Neural progenitor cell (in vitro differentiated cells): ENCODE measurements at regions not wholly inside any gene's neighbourhood (a gene's known extent, or its start where the extent isn't known, plus 50 kb on each side); places are given as distances from the start of the nearest gene placed in this dataset.

Experiments
- DNase-seq: peaks from one replicate; pipeline ENCODE4 v3.0.0-alpha.2; 2016; ENCODE audit warnings: low spot score
- H2AFZ ChIP-seq: fragments of 200-600 bp; sonication (generic); replicated peaks from 2 replicates; pipeline ENCODE4 v1.6.1; 2016; ENCODE audit warnings: antibody characterized with exemption
- H3F3A ChIP-seq: fragments of 200-600 bp; sonication (generic); 2 replicates; pipeline ENCODE4 v1.6.1; 2016; ENCODE audit warnings: antibody characterized with exemption, low read depth
- H3K27ac ChIP-seq: fragments of 200-600 bp; sonication (generic); 2 replicates; pipeline ENCODE4 v1.5.1; 2016; ENCODE audit warnings: mild to moderate bottlenecking
- H3K27me3 ChIP-seq: fragments of 200-600 bp; sonication (generic); 2 replicates; pipeline ENCODE4 v1.6.1; 2016; ENCODE audit warnings: mild to moderate bottlenecking, moderate library complexity
- H3K36me3 ChIP-seq: fragments of 200-600 bp; sonication (generic); 2 replicates; pipeline ENCODE4 v1.5.1; 2016
- H3K4me1 ChIP-seq: fragments of 200-600 bp; sonication (generic); 2 replicates; pipeline ENCODE4 v1.6.1; 2016; ENCODE audit warnings: mixed run types
- H3K4me2 ChIP-seq: fragments of 200-600 bp; sonication (generic); 2 replicates; pipeline ENCODE4 v1.6.1; 2016
- H3K4me3 ChIP-seq: fragments of 200-600 bp; sonication (generic); 2 replicates; pipeline ENCODE4 v1.5.1; 2016
- H3K79me2 ChIP-seq: fragments of 200-600 bp; sonication (generic); 2 replicates; pipeline ENCODE4 v1.6.1; 2016; ENCODE audit warnings: low read depth
- H3K9ac ChIP-seq: fragments of 200-600 bp; sonication (generic); 2 replicates; pipeline ENCODE4 v1.6.1; 2016
- H3K9me3 ChIP-seq: fragments of 200-600 bp; sonication (generic); 2 replicates; pipeline ENCODE4 v1.5.1; 2016; ENCODE audit warnings: low read depth
- H4K20me1 ChIP-seq: fragments of 200-600 bp; sonication (generic); 2 replicates; pipeline ENCODE4 v1.6.1; 2016; ENCODE audit warnings: low read depth
- H3K27ac Mint-ChIP-seq: 3 replicates; pipeline ENCODE4 v1.8.0; 2021; ENCODE audit warnings: mixed read lengths
- H3K27me3 Mint-ChIP-seq: 2 replicates; pipeline ENCODE4 v1.8.0; 2022; ENCODE audit warnings: low read depth, mild to moderate bottlenecking, inconsistent platforms, moderate library complexity, mixed read lengths; ENCODE audit not compliant: insufficient read depth
- H3K36me3 Mint-ChIP-seq: 3 replicates; pipeline ENCODE4 v1.8.0; 2021; ENCODE audit warnings: mixed read lengths
- H3K4me1 Mint-ChIP-seq: 3 replicates; pipeline ENCODE4 v1.8.0; 2021; ENCODE audit warnings: mixed read lengths
- H3K4me3 Mint-ChIP-seq: 3 replicates; pipeline ENCODE4 v1.8.0; 2021; ENCODE audit warnings: mild to moderate bottlenecking, moderate library complexity, mixed read lengths
- H3K9me3 Mint-ChIP-seq: 3 replicates; pipeline ENCODE4 v1.8.0; 2020; ENCODE audit warnings: mixed read lengths
- EZH2 ChIP-seq: fragments of 200-600 bp; sonication (generic); IDR thresholded peaks from 2 replicates; pipeline ENCODE4 v1.6.1; 2017; ENCODE audit warnings: antibody characterized with exemption, mild to moderate bottlenecking, moderate library complexity
- EZH2phosphoT487 ChIP-seq: fragments of 200-600 bp; sonication (generic); IDR thresholded peaks from 2 replicates; pipeline ENCODE4 v1.6.1; 2017; ENCODE audit warnings: antibody characterized with exemption
- TF ChIP-seq, protein P1 (sequence below): fragments of 200-600 bp; sonication (generic); IDR thresholded peaks from 2 replicates; pipeline ENCODE4 v1.5.1; 2017; ENCODE audit warnings: antibody characterized with exemption, mild to moderate bottlenecking

GRCh38 chr6:142697922-142698321, 247.1 kb downstream of the HIVEP2 start:
- H4K20me1 ChIP-seq: no peaks in the 10 kb centered on the region
- no peak overlapping the region for H3K27ac ChIP-seq
- no peak overlapping the region for H3K4me2 ChIP-seq
- H3K4me3 Mint-ChIP-seq: no peak overlapping the region
- H3K27ac Mint-ChIP-seq: no peak overlapping the region
- peaks cover 18% of the 10 kb centered on the region for H3K4me1 Mint-ChIP-seq
- H3K27me3 Mint-ChIP-seq: peaks cover 7% of the 10 kb centered on the region
- H3K36me3 Mint-ChIP-seq: no peaks in the 10 kb centered on the region
- H2AFZ ChIP-seq: no peak overlapping the region
- DNase-seq: no peak
- no peaks in the 10 kb centered on the region for H3K9me3 ChIP-seq
- H3F3A ChIP-seq: no peaks in the 10 kb centered on the region
- no peaks in the 10 kb centered on the region for H3K9me3 Mint-ChIP-seq
- no peaks in the 10 kb centered on the region for H3K27me3 ChIP-seq
- H3K9ac ChIP-seq: no peak overlapping the region
- peaks cover 4% of the 10 kb centered on the region for H3K4me1 ChIP-seq
- no peak overlapping the region for H3K4me3 ChIP-seq
- H3K79me2 ChIP-seq: no peaks in the 10 kb centered on the region
- TF ChIP-seq, protein P1, sequence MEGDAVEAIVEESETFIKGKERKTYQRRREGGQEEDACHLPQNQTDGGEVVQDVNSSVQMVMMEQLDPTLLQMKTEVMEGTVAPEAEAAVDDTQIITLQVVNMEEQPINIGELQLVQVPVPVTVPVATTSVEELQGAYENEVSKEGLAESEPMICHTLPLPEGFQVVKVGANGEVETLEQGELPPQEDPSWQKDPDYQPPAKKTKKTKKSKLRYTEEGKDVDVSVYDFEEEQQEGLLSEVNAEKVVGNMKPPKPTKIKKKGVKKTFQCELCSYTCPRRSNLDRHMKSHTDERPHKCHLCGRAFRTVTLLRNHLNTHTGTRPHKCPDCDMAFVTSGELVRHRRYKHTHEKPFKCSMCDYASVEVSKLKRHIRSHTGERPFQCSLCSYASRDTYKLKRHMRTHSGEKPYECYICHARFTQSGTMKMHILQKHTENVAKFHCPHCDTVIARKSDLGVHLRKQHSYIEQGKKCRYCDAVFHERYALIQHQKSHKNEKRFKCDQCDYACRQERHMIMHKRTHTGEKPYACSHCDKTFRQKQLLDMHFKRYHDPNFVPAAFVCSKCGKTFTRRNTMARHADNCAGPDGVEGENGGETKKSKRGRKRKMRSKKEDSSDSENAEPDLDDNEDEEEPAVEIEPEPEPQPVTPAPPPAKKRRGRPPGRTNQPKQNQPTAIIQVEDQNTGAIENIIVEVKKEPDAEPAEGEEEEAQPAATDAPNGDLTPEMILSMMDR: no peak
- H3K36me3 ChIP-seq: no peaks in the 10 kb centered on the region

- no peak overlapping the region for H3K27ac Mint-ChIP-seq
- no peaks in the 10 kb centered on the region for H3K9me3 Mint-ChIP-seq
- no peak overlapping the region for H3K9ac ChIP-seq
- no peaks in the 10 kb centered on the region for H3K27me3 ChIP-seq
- H3K9me3 ChIP-seq: no peaks in the 10 kb centered on the region
- H3K4me3 ChIP-seq: no peak overlapping the region
- no peak overlapping the region for H3K27ac ChIP-seq
- H4K20me1 ChIP-seq: no peaks in the 10 kb centered on the region
- peaks cover 8% of the 10 kb centered on the region for H3K27me3 Mint-ChIP-seq
- H3K4me3 Mint-ChIP-seq: no peak overlapping the region
- H2AFZ ChIP-seq: no peak overlapping the region
- DNase-seq: no peak
- no peaks in the 10 kb centered on the region for H3F3A ChIP-seq
- no peaks in the 10 kb centered on the region for H3K36me3 ChIP-seq
- H3K4me1 Mint-ChIP-seq: peaks cover 17% of the 10 kb centered on the region
- H3K4me2 ChIP-seq: no peak overlapping the region
- H3K4me1 ChIP-seq: no peaks in the 10 kb centered on the region
- TF ChIP-seq EZH2phosphoT487 (no peak), EZH2 (no peak)
- TF ChIP-seq, protein P1: peak; percentile 31
- H3K79me2 ChIP-seq: no peaks in the 10 kb centered on the region
- H3K36me3 Mint-ChIP-seq: no peaks in the 10 kb centered on the region
Observed at GRCh38 chr6:142698751-142699150, 246.2 kb downstream of the HIVEP2 start.

DNA sequence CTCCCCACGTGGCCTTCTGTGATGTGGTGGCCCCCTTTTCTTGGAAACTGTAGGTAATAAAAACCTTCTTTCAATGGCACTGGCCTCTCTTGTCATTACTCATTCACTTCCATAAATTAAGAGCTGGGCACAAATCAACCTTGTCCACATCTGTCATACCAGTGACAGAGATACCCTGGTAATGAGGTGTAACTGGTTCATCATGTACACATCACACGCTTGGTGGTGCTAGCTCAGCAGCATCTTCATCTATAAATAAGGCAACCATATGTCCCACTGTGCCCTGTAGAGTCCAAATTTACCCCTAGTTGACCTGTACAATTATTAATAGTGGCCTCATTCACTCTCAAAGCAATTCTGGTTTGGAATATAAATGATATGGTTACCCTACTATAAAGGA, 245.6 kb downstream of the HIVEP2 start:
- H3K36me3 Mint-ChIP-seq: no peaks in the 10 kb centered on the region
- Histone ChIP-seq H3K9me3 (no peaks in the 10 kb centered on the region), H3K27ac (no peak overlapping the region), H3K9ac (no peak overlapping the region), H3K79me2 (no peaks in the 10 kb centered on the region), H3F3A (no peaks in the 10 kb centered on the region), H3K36me3 (no peaks in the 10 kb centered on the region), H4K20me1 (no peaks in the 10 kb centered on the region), H3K4me3 (no peak overlapping the region), H2AFZ (no peak overlapping the region), H3K4me1 (no peaks in the 10 kb centered on the region), H3K27me3 (no peaks in the 10 kb centered on the region), H3K4me2 (no peak overlapping the region)
- no peaks in the 10 kb centered on the region for H3K9me3 Mint-ChIP-seq
- DNase-seq: no peak
- H3K4me3 Mint-ChIP-seq: no peak overlapping the region
- peaks cover 8% of the 10 kb centered on the region for H3K27me3 Mint-ChIP-seq
- TF ChIP-seq, protein P1: no peak
- TF ChIP-seq EZH2: no peak
- TF ChIP-seq EZH2phosphoT487: no peak
- H3K27ac Mint-ChIP-seq: no peak overlapping the region
- peaks cover 17% of the 10 kb centered on the region for H3K4me1 Mint-ChIP-seq

DNA sequence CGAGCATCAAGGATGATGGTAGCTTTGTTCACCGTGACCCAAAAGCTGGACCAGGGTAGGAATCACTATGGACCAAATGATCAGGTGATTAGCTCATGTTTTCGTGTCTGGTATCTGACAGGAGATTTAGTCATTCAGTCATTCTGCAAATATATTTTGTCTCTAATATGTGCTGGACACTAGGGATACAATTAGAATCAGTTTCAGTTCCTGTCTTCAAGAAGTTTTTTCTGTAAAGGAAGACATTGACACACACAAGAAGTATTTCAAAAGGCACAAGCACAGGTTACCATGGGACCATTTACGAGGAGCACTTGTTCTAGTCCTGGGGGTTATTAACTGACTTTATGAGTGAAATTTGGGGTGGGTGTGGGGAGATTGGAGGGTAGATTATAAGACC, 244.9 kb downstream of the HIVEP2 start:
- H3K27ac ChIP-seq: no peak overlapping the region
- H3K36me3 Mint-ChIP-seq: no peaks in the 10 kb centered on the region
- H3K27me3 Mint-ChIP-seq: peaks cover 9% of the 10 kb centered on the region
- no peaks in the 10 kb centered on the region for H3F3A ChIP-seq
- no peaks in the 10 kb centered on the region for H3K79me2 ChIP-seq
- no peak overlapping the region for H2AFZ ChIP-seq
- no peak overlapping the region for H3K27ac Mint-ChIP-seq
- H3K4me3 Mint-ChIP-seq: no peak overlapping the region
- no peak overlapping the region for H3K4me3 ChIP-seq
- H3K4me1 Mint-ChIP-seq: peaks cover 17% of the 10 kb centered on the region
- no peaks in the 10 kb centered on the region for H3K4me1 ChIP-seq
- no peak for TF ChIP-seq EZH2phosphoT487
- TF ChIP-seq EZH2: no peak
- TF ChIP-seq, protein P1: no peak
- no peaks in the 10 kb centered on the region for H3K36me3 ChIP-seq
- no peak overlapping the region for H3K4me2 ChIP-seq
- no peaks in the 10 kb centered on the region for H3K9me3 ChIP-seq
- no peaks in the 10 kb centered on the region for H4K20me1 ChIP-seq
- no peaks in the 10 kb centered on the region for H3K9me3 Mint-ChIP-seq
- DNase-seq: no peak
- H3K27me3 ChIP-seq: no peaks in the 10 kb centered on the region
- H3K9ac ChIP-seq: no peak overlapping the region
